ENCODE measurements at regions not wholly inside any gene's neighbourhood (a gene's known extent, or its start where the extent isn't known, plus 50 kb on each side); places are given as distances from the start of the nearest gene placed in this dataset.

- peaks cover 7% of the 10 kb centered on the region for H3K4me1 ChIP-seq (ENCODE audit: control insufficient read depth, insufficient read depth, low read length)
- no peak overlapping the region for H3K27ac ChIP-seq (ENCODE audit: low read depth, low read length)
- no peaks in the 10 kb centered on the region for H3K27me3 ChIP-seq (ENCODE audit: control insufficient read depth, insufficient read depth, low read length)
- 80% methylated on average over 1 of the region's 2 CpGs for WGBS (ENCODE audit: insufficient coverage)
- no peaks in the 10 kb centered on the region for H3K36me3 ChIP-seq (ENCODE audit: control insufficient read depth, insufficient read depth, low read length)
- H3K9me3 ChIP-seq (ENCODE audit: control insufficient read depth, insufficient read depth, low read length): no peaks in the 10 kb centered on the region
- DNase-seq (ENCODE audit: low read depth in 4 of 6, low spot score in 6 of 6): peak in 1 of 6 donors; percentile 72
- no peak overlapping the region for H3K4me3 ChIP-seq (ENCODE audit: low read depth, low read length)
These were observed 372.6 kb downstream of the SOX11 start for GRCh38 chr2:6064757-6065156.

GRCh38 chr2:6065703-6066102 is 373.5 kb downstream of the SOX11 start:
- Histone ChIP-seq H3K4me3 (ENCODE audit: low read depth, low read length) (no peak overlapping the region), H3K27ac (ENCODE audit: low read depth, low read length) (no peak overlapping the region), H3K4me1 (ENCODE audit: control insufficient read depth, insufficient read depth, low read length) (peaks cover 7% of the 10 kb centered on the region), H3K36me3 (ENCODE audit: control insufficient read depth, insufficient read depth, low read length) (no peaks in the 10 kb centered on the region), H3K27me3 (ENCODE audit: control insufficient read depth, insufficient read depth, low read length) (no peaks in the 10 kb centered on the region), H3K9me3 (ENCODE audit: control insufficient read depth, insufficient read depth, low read length) (no peaks in the 10 kb centered on the region)
- no peak for DNase-seq (ENCODE audit: low read depth in 4 of 6, low spot score in 6 of 6)
- WGBS (ENCODE audit: insufficient coverage): 100% methylated on average over 2 of the region's 3 CpGs

- Histone ChIP-seq H3K36me3 (ENCODE audit: control insufficient read depth, insufficient read depth, low read length) (no peaks in the 10 kb centered on the region), H3K27me3 (ENCODE audit: control insufficient read depth, insufficient read depth, low read length) (no peaks in the 10 kb centered on the region), H3K27ac (ENCODE audit: low read depth, low read length) (no peak overlapping the region), H3K4me3 (ENCODE audit: low read depth, low read length) (no peak overlapping the region), H3K9me3 (ENCODE audit: control insufficient read depth, insufficient read depth, low read length) (no peaks in the 10 kb centered on the region), H3K4me1 (ENCODE audit: control insufficient read depth, insufficient read depth, low read length) (peaks cover 7% of the 10 kb centered on the region)
- DNase-seq (ENCODE audit: low read depth in 4 of 6, low spot score in 6 of 6): no peak
- 70% methylated on average over 4 of the region's 6 CpGs for WGBS (ENCODE audit: insufficient coverage)
These were observed 374.9 kb downstream of the SOX11 start for GRCh38 chr2:6067089-6067488.

- Histone ChIP-seq H3K36me3 (ENCODE audit: control insufficient read depth, insufficient read depth, low read length) (no peaks in the 10 kb centered on the region), H3K4me3 (ENCODE audit: low read depth, low read length) (no peak overlapping the region), H3K4me1 (ENCODE audit: control insufficient read depth, insufficient read depth, low read length) (peaks cover 7% of the 10 kb centered on the region), H3K9me3 (ENCODE audit: control insufficient read depth, insufficient read depth, low read length) (no peaks in the 10 kb centered on the region), H3K27me3 (ENCODE audit: control insufficient read depth, insufficient read depth, low read length) (no peaks in the 10 kb centered on the region), H3K27ac (ENCODE audit: low read depth, low read length) (no peak overlapping the region)
- no peak for DNase-seq (ENCODE audit: low read depth in 4 of 6, low spot score in 6 of 6)
These were observed 375.6 kb downstream of the SOX11 start for GRCh38 chr2:6067806-6068205.

- DNase-seq (ENCODE audit: low read depth in 4 of 6, low spot score in 6 of 6): peak in 1 of 6 donors; percentile 58
- WGBS (ENCODE audit: insufficient coverage): 63% methylated on average over 2 of the region's 6 CpGs
- H3K27ac ChIP-seq (ENCODE audit: low read depth, low read length): no peak overlapping the region
- H3K4me3 ChIP-seq (ENCODE audit: low read depth, low read length): no peak overlapping the region
- H3K9me3 ChIP-seq (ENCODE audit: control insufficient read depth, insufficient read depth, low read length): no peaks in the 10 kb centered on the region
- peaks cover 11% of the 10 kb centered on the region for H3K4me1 ChIP-seq (ENCODE audit: control insufficient read depth, insufficient read depth, low read length)
- no peaks in the 10 kb centered on the region for H3K36me3 ChIP-seq (ENCODE audit: control insufficient read depth, insufficient read depth, low read length)
- no peaks in the 10 kb centered on the region for H3K27me3 ChIP-seq (ENCODE audit: control insufficient read depth, insufficient read depth, low read length)
These were observed 376.2 kb downstream of the SOX11 start for GRCh38 chr2:6068429-6068828.

- Histone ChIP-seq H3K36me3 (ENCODE audit: control insufficient read depth, insufficient read depth, low read length) (no peaks in the 10 kb centered on the region), H3K4me3 (ENCODE audit: low read depth, low read length) (no peak overlapping the region), H3K27ac (ENCODE audit: low read depth, low read length) (peak overlapping the region; percentile 27), H3K27me3 (ENCODE audit: control insufficient read depth, insufficient read depth, low read length) (no peaks in the 10 kb centered on the region), H3K9me3 (ENCODE audit: control insufficient read depth, insufficient read depth, low read length) (no peaks in the 10 kb centered on the region), H3K4me1 (ENCODE audit: control insufficient read depth, insufficient read depth, low read length) (peaks cover 20% of the 10 kb centered on the region)
- 57% methylated on average over 1 of the region's 5 CpGs for WGBS (ENCODE audit: insufficient coverage)
- peak in 2 of 6 donors; percentile 70 to 83 for DNase-seq (ENCODE audit: low read depth in 4 of 6, low spot score in 6 of 6)
These were observed 377.2 kb downstream of the SOX11 start for GRCh38 chr2:6069381-6069780.

- Histone ChIP-seq H3K27ac (ENCODE audit: low read depth, low read length) (no peak overlapping the region), H3K4me3 (ENCODE audit: low read depth, low read length) (no peak overlapping the region), H3K9me3 (ENCODE audit: control insufficient read depth, insufficient read depth, low read length) (no peaks in the 10 kb centered on the region), H3K36me3 (ENCODE audit: control insufficient read depth, insufficient read depth, low read length) (no peaks in the 10 kb centered on the region), H3K27me3 (ENCODE audit: control insufficient read depth, insufficient read depth, low read length) (no peaks in the 10 kb centered on the region), H3K4me1 (ENCODE audit: control insufficient read depth, insufficient read depth, low read length) (peaks cover 21% of the 10 kb centered on the region)
- peak in 1 of 6 donors; percentile 79 for DNase-seq (ENCODE audit: low read depth in 4 of 6, low spot score in 6 of 6)
- no CpG with 5 or more reads among the region's 4 CpGs for WGBS (ENCODE audit: insufficient coverage)
These were observed 379.3 kb downstream of the SOX11 start for GRCh38 chr2:6071519-6071918.

GRCh38 chr2:6072276-6072675 is 380.1 kb downstream of the SOX11 start:
- H3K9me3 ChIP-seq (ENCODE audit: control insufficient read depth, insufficient read depth, low read length): no peaks in the 10 kb centered on the region
- DNase-seq (ENCODE audit: low read depth in 4 of 6, low spot score in 6 of 6): peak in 2 of 6 donors; percentile 65 to 78
- no peak overlapping the region for H3K27ac ChIP-seq (ENCODE audit: low read depth, low read length)
- WGBS (ENCODE audit: insufficient coverage): no CpG with 5 or more reads among the region's 5 CpGs
- no peak overlapping the region for H3K4me3 ChIP-seq (ENCODE audit: low read depth, low read length)
- H3K4me1 ChIP-seq (ENCODE audit: control insufficient read depth, insufficient read depth, low read length): peaks cover 21% of the 10 kb centered on the region
- H3K36me3 ChIP-seq (ENCODE audit: control insufficient read depth, insufficient read depth, low read length): no peaks in the 10 kb centered on the region
- H3K27me3 ChIP-seq (ENCODE audit: control insufficient read depth, insufficient read depth, low read length): no peaks in the 10 kb centered on the region

GRCh38 chr2:6072768-6073167 is 380.6 kb downstream of the SOX11 start:
- no peaks in the 10 kb centered on the region for H3K27me3 ChIP-seq (ENCODE audit: control insufficient read depth, insufficient read depth, low read length)
- DNase-seq (ENCODE audit: low read depth in 4 of 6, low spot score in 6 of 6): peak in 2 of 6 donors; percentile 64 to 83
- H3K9me3 ChIP-seq (ENCODE audit: control insufficient read depth, insufficient read depth, low read length): no peaks in the 10 kb centered on the region
- peaks cover 21% of the 10 kb centered on the region for H3K4me1 ChIP-seq (ENCODE audit: control insufficient read depth, insufficient read depth, low read length)
- H3K27ac ChIP-seq (ENCODE audit: low read depth, low read length): peak overlapping the region; percentile 92
- no peaks in the 10 kb centered on the region for H3K36me3 ChIP-seq (ENCODE audit: control insufficient read depth, insufficient read depth, low read length)
- no peak overlapping the region for H3K4me3 ChIP-seq (ENCODE audit: low read depth, low read length)
- 15% methylated on average over 2 of the region's 3 CpGs for WGBS (ENCODE audit: insufficient coverage)

- H3K4me1 ChIP-seq (ENCODE audit: control insufficient read depth, insufficient read depth, low read length): peaks cover 21% of the 10 kb centered on the region
- DNase-seq (ENCODE audit: low read depth in 4 of 6, low spot score in 6 of 6): peak in 4 of 6 donors; percentile 48 to 90 (median 75)
- WGBS (ENCODE audit: insufficient coverage): 14% methylated on average over 2 of the region's 11 CpGs
- peak overlapping the region; percentile 92 for H3K27ac ChIP-seq (ENCODE audit: low read depth, low read length)
- peak overlapping the region; percentile 7 for H3K4me3 ChIP-seq (ENCODE audit: low read depth, low read length)
- no peaks in the 10 kb centered on the region for H3K9me3 ChIP-seq (ENCODE audit: control insufficient read depth, insufficient read depth, low read length)
- no peaks in the 10 kb centered on the region for H3K36me3 ChIP-seq (ENCODE audit: control insufficient read depth, insufficient read depth, low read length)
- H3K27me3 ChIP-seq (ENCODE audit: control insufficient read depth, insufficient read depth, low read length): no peaks in the 10 kb centered on the region
These were observed 381.3 kb downstream of the SOX11 start for GRCh38 chr2:6073191-6074088.

All from spinal cord (tissue), 9 donors.